Gastroesophageal sphincter (tissue), 3 donors: ENCODE measurements at regions not wholly inside any gene's neighbourhood (a gene's known extent, or its start where the extent isn't known, plus 50 kb on each side); places are given as distances from the start of the nearest gene placed in this dataset.

Experiments used
- EP300 ChIP-seq: sonication (generic); formaldehyde crosslinking; IDR thresholded peaks from one replicate; pipeline ENCODE4 v1.6.1; 2017; ENCODE audit warnings: antibody characterized with exemption, mild to moderate bottlenecking
- POLR2A ChIP-seq, 2 donors: fragments of 450-650 bp; IDR thresholded peaks; one replicate each; pipeline ENCODE4 v1.6.1; 2017; ENCODE audit warnings: antibody characterized with exemption in 2 of 2, mild to moderate bottlenecking in 2 of 2, moderate library complexity in 1 of 2
- TF ChIP-seq, protein P1 (sequence below), 4 experiments: fragments of 200-600 bp in 2 of 4; fragments of 450-650 bp in 2 of 4; sonication (generic) in 1 of 4; IDR thresholded peaks; one replicate each; pipeline ENCODE4 v1.5.1; 2017 to 2019; ENCODE audit warnings: antibody characterized with exemption in 4 of 4, mild to moderate bottlenecking in 2 of 4, moderate library complexity in 2 of 4

DNA sequence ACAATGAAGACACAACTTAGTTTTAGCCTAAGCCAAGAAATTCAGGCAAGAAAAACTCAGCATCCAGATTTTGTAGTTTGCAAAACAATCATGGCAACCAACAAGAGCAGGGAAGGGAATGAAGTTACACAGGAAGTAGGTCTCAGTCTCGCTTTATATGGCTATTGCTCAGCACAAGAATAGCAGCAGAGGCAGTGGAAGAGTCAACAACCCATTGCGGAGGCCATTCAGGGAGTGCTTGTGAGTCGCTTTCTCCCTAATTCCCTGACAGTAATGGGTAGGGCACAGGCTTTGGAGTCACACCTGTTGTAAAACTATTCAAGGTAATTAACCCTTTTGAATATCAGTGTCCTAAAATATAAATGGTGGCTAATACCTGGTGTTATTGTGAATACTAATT, 238.5 kb downstream of the HDGFL1 start:
- TF ChIP-seq, protein P1, sequence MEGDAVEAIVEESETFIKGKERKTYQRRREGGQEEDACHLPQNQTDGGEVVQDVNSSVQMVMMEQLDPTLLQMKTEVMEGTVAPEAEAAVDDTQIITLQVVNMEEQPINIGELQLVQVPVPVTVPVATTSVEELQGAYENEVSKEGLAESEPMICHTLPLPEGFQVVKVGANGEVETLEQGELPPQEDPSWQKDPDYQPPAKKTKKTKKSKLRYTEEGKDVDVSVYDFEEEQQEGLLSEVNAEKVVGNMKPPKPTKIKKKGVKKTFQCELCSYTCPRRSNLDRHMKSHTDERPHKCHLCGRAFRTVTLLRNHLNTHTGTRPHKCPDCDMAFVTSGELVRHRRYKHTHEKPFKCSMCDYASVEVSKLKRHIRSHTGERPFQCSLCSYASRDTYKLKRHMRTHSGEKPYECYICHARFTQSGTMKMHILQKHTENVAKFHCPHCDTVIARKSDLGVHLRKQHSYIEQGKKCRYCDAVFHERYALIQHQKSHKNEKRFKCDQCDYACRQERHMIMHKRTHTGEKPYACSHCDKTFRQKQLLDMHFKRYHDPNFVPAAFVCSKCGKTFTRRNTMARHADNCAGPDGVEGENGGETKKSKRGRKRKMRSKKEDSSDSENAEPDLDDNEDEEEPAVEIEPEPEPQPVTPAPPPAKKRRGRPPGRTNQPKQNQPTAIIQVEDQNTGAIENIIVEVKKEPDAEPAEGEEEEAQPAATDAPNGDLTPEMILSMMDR (IDR thresholded peaks at IDR 0.05): no peak
- no peak for TF ChIP-seq POLR2A (IDR thresholded peaks at IDR 0.05)
- TF ChIP-seq EP300: no peak
